SK-N-SH treated with all-trans-retinoic acid at 6 μM for 48 hours (cell line): ENCODE measurements at regions not wholly inside any gene's neighbourhood (a gene's known extent, or its start where the extent isn't known, plus 50 kb on each side); places are given as distances from the start of the nearest gene placed in this dataset.

ENCODE experiments used
- BACH2 ChIP-seq: fragments of 250-450 bp; sonication (Bioruptor Pico); IDR thresholded peaks from 2 replicates; pipeline ENCODE4 v1.9.0; 2021; ENCODE audit warnings: mild to moderate bottlenecking, borderline replicate concordance
- CSDC2 ChIP-seq: fragments of 250-450 bp; sonication (Bioruptor Pico); IDR thresholded peaks from 2 replicates; pipeline ENCODE4 v1.5.0; 2020; ENCODE audit warnings: mild to moderate bottlenecking, moderate library complexity
- ISL1 ChIP-seq: fragments of 250-450 bp; sonication (Bioruptor Pico); IDR thresholded peaks from 2 replicates; pipeline ENCODE4 v2.1.2; 2022; ENCODE audit warnings: mild to moderate bottlenecking, moderate library complexity
- OSR1 ChIP-seq: fragments of 250-450 bp; sonication (Bioruptor Pico); IDR thresholded peaks from 2 replicates; pipeline ENCODE4 v1.8.0; 2022; ENCODE audit warnings: moderate library complexity, mild to moderate bottlenecking, inconsistent platforms
- RARB ChIP-seq: fragments of 250-450 bp; sonication (Bioruptor Pico); IDR thresholded peaks from 2 replicates; pipeline ENCODE4 v1.8.0; 2021; ENCODE audit warnings: mild to moderate bottlenecking, moderate library complexity
- SNAI2 ChIP-seq: fragments of 250-450 bp; sonication (Bioruptor Pico); IDR thresholded peaks from 2 replicates; pipeline ENCODE4 v1.5.0; 2020; ENCODE audit warnings: mild to moderate bottlenecking, moderate library complexity
- TCF4 ChIP-seq: fragments of 250-450 bp; sonication (Bioruptor Pico); IDR thresholded peaks from 2 replicates; pipeline ENCODE4 v1.8.0; 2021; ENCODE audit warnings: mild to moderate bottlenecking, moderate library complexity, borderline replicate concordance
- TF ChIP-seq, protein P1 (sequence below): fragments of 250-450 bp; sonication (Bioruptor Pico); IDR thresholded peaks from 2 replicates; pipeline ENCODE4 v1.8.0; 2020; ENCODE audit warnings: mild to moderate bottlenecking, moderate library complexity, borderline replicate concordance

DNA sequence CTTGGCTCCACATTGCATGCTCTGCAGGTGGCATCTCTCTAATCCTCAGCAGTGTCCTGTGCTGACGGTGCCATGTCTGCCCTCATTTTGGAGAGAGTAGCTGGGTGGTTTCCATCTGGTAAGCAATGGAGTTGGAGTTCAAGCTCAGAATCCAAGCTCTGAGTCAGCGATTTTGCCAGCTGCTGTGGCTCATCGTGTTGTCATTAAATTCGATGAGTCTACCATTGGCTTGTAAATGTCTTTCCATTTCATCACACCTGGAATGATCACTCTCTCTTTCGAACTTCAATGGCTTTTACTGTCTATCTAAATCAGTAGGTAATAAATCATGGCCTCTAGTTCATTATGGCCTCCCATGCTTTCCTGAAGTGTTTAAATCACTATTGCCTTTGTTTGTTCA is 378.5 kb upstream of the TSHZ2 start:
- no peak for TF ChIP-seq RARB (CRISPR knock-in tag)
- TF ChIP-seq, protein P1, sequence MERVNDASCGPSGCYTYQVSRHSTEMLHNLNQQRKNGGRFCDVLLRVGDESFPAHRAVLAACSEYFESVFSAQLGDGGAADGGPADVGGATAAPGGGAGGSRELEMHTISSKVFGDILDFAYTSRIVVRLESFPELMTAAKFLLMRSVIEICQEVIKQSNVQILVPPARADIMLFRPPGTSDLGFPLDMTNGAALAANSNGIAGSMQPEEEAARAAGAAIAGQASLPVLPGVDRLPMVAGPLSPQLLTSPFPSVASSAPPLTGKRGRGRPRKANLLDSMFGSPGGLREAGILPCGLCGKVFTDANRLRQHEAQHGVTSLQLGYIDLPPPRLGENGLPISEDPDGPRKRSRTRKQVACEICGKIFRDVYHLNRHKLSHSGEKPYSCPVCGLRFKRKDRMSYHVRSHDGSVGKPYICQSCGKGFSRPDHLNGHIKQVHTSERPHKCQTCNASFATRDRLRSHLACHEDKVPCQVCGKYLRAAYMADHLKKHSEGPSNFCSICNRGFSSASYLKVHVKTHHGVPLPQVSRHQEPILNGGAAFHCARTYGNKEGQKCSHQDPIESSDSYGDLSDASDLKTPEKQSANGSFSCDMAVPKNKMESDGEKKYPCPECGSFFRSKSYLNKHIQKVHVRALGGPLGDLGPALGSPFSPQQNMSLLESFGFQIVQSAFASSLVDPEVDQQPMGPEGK (CRISPR knock-in tag) = no peak
- TF ChIP-seq CSDC2 = no peak
- no peak for TF ChIP-seq ISL1 (CRISPR knock-in tag)
- TF ChIP-seq TCF4 (CRISPR knock-in tag) = no peak
- TF ChIP-seq OSR1 (CRISPR knock-in tag) = no peak
- no peak for TF ChIP-seq SNAI2 (CRISPR knock-in tag)
- TF ChIP-seq BACH2 (CRISPR knock-in tag) = no peak
